Natural killer cell (primary cell): ENCODE measurements at regions not wholly inside any gene's neighbourhood (a gene's known extent, or its start where the extent isn't known, plus 50 kb on each side); places are given as distances from the start of the nearest gene placed in this dataset.

Experiments
- ATAC-seq, 3 donors: fragments of 150-1000 bp in 2 of 3; fragments of 200-7000 bp in 1 of 3; cut with Tn5 transposase; 1 replicate in 1 of 3; 2 replicates in 2 of 3; pipeline ENCODE4 v1.10.0; 2021; ENCODE audit warnings: mild to moderate bottlenecking in 2 of 3, moderate library complexity in 2 of 3
- DNase-seq, 2 donors: peaks; one replicate each; pipeline versions ENCODE4 v3.0.0 to v3.0.0-alpha.2; 2013 to 2021; ENCODE audit warnings: mixed read lengths in 1 of 2
- H3K27ac ChIP-seq: one replicate; pipeline ENCODE4 v1.5.1; 2013; ENCODE audit warnings: mild to moderate bottlenecking, low read length
- H3K27me3 ChIP-seq: one replicate; pipeline ENCODE4 v1.6.1; 2013; ENCODE audit warnings: low read length; ENCODE audit not compliant: control insufficient read depth, insufficient read depth
- H3K36me3 ChIP-seq: one replicate; pipeline ENCODE4 v1.6.1; 2013; ENCODE audit warnings: low read length; ENCODE audit not compliant: control insufficient read depth, insufficient read depth
- H3K4me1 ChIP-seq: one replicate; pipeline ENCODE4 v1.6.1; 2013; ENCODE audit warnings: low read length; ENCODE audit not compliant: control insufficient read depth, insufficient read depth
- H3K4me3 ChIP-seq: one replicate; pipeline ENCODE4 v1.5.1; 2013; ENCODE audit warnings: low read length
- H3K9me3 ChIP-seq: one replicate; pipeline ENCODE4 v1.6.1; 2013; ENCODE audit warnings: low read length; ENCODE audit not compliant: control insufficient read depth, insufficient read depth
- H3K27ac Mint-ChIP-seq, 2 donors: one replicate each; pipeline ENCODE4 v1.8.0; 2022; ENCODE audit warnings: mild to moderate bottlenecking in 2 of 2, mixed read lengths in 2 of 2, moderate library complexity in 1 of 2
- H3K27me3 Mint-ChIP-seq, 2 donors: one replicate each; pipeline ENCODE4 v1.8.0; 2022; ENCODE audit warnings: low read depth in 2 of 2, mixed read lengths in 2 of 2
- H3K36me3 Mint-ChIP-seq: one replicate; pipeline ENCODE4 v1.8.0; 2022; ENCODE audit warnings: mixed read lengths
- H3K4me1 Mint-ChIP-seq, 2 donors: one replicate each; pipeline ENCODE4 v1.8.0; 2022; ENCODE audit warnings: mixed read lengths in 2 of 2
- H3K4me3 Mint-ChIP-seq: one replicate; pipeline ENCODE4 v1.8.0; 2022; ENCODE audit warnings: mild to moderate bottlenecking, moderate library complexity, mixed read lengths
- H3K9me3 Mint-ChIP-seq, 2 donors: one replicate each; pipeline ENCODE4 v1.8.0; 2022; ENCODE audit warnings: mixed read lengths in 2 of 2
- WGBS: methylation state at CpG from one replicate; pipeline ENCODE4 v1.1.7; 2013; ENCODE audit warnings: missing lambda C conversion rate; ENCODE audit not compliant: insufficient coverage; 5-methylcytosine and 5-hydroxymethylcytosine counted together
- intact Hi-C: fragments of 100-400 bp; cut with micrococcal nuclease; formaldehyde crosslinking; loops from one replicate; pipeline ENCODE4 v1.14.2; 2022
- TF ChIP-seq, protein P1 (sequence below): fragments of 200-600 bp; IDR thresholded peaks from one replicate; pipeline ENCODE4 v1.8.0; 2022; ENCODE audit warnings: antibody characterized with exemption

DNA sequence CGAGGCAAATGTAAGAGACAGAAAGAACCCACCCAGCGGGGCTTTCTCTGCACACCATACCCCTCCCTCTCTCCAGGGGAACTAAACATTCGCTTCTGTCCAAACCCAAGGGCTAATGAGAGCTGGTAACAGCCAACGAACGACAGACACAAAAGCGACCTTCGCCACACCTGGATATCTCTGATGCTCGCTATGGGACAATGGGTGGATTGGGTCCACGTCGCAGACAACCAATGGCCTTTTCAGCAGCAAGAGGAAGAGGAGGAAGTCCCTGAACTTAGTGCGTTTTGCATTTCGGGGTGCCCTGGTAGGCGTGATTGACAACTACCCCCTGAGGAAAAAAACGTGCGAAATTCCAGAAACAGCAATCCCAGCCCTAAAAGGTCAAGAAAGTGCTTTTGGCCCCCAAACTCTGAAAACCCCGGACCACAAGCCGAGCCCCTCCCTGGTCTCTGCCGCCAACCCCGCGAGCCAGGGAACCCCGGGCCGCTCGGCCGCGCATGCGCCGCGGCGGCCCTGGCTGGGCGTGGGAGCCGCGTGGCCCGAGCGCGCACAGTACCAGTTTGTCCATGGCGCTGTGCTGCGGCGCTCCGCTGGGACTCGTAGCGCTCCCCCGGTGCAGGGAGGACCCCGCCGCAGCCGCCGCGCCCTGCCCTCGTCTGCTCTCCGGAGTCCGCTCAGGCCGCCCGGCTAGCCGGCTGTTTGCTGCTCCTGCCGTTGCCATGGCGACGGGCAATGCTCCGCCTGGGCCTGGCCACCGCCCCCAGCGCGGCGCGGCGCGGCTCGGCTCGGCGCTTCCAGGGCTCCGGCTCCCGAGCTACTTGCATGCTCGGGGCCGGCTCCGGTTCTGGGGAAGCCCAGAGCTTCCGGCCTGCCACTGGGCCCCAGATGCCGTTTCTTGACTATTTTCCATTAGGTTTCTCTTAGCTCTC is 66.9 kb upstream of the DNAH5 start:
- Histone ChIP-seq H3K27ac (no peak overlapping the region), H3K27me3 (peaks cover 3% of the 10 kb centered on the region), H3K9me3 (no peaks in the 10 kb centered on the region), H3K4me1 (peaks cover 5% of the 10 kb centered on the region), H3K36me3 (no peaks in the 10 kb centered on the region), H3K4me3 (peak overlapping the region; percentile 31)
- peaks cover 39 to 61% of the 10 kb centered on the region in 2 donors for H3K27me3 Mint-ChIP-seq
- no peaks in the 10 kb centered on the region for H3K36me3 Mint-ChIP-seq
- no peak overlapping the region for H3K27ac Mint-ChIP-seq
- intact Hi-C loops = no loop called here
- no peaks in the 10 kb centered on the region for H3K9me3 Mint-ChIP-seq
- H3K4me3 Mint-ChIP-seq = peak overlapping the region; percentile 83
- ATAC-seq = peak; percentile 63 to 85 (median 81)
- DNase-seq = peak; percentile 20 to 34
- H3K4me1 Mint-ChIP-seq = peaks cover 11% of the 10 kb centered on the region in 2 donors
- WGBS = under 1% methylated on average over 74 of the region's 74 CpGs
- TF ChIP-seq, protein P1, sequence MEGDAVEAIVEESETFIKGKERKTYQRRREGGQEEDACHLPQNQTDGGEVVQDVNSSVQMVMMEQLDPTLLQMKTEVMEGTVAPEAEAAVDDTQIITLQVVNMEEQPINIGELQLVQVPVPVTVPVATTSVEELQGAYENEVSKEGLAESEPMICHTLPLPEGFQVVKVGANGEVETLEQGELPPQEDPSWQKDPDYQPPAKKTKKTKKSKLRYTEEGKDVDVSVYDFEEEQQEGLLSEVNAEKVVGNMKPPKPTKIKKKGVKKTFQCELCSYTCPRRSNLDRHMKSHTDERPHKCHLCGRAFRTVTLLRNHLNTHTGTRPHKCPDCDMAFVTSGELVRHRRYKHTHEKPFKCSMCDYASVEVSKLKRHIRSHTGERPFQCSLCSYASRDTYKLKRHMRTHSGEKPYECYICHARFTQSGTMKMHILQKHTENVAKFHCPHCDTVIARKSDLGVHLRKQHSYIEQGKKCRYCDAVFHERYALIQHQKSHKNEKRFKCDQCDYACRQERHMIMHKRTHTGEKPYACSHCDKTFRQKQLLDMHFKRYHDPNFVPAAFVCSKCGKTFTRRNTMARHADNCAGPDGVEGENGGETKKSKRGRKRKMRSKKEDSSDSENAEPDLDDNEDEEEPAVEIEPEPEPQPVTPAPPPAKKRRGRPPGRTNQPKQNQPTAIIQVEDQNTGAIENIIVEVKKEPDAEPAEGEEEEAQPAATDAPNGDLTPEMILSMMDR = no peak

- WGBS = 100% methylated on average over 1 of the region's 2 CpGs
- Histone ChIP-seq H3K4me3 (no peak overlapping the region), H3K27ac (no peak overlapping the region), H3K36me3 (no peaks in the 10 kb centered on the region), H3K4me1 (peaks cover 5% of the 10 kb centered on the region), H3K27me3 (peaks cover 3% of the 10 kb centered on the region), H3K9me3 (no peaks in the 10 kb centered on the region)
- Mint-ChIP-seq H3K4me3 (no peak overlapping the region), H3K36me3 (no peaks in the 10 kb centered on the region), H3K9me3 (no peaks in the 10 kb centered on the region), H3K27ac (no peak overlapping the region), H3K4me1 (peaks cover 11% of the 10 kb centered on the region in 2 donors), H3K27me3 (peaks cover 44 to 61% of the 10 kb centered on the region in 2 donors)
- no peak for DNase-seq
- intact Hi-C loops = no loop called here
- TF ChIP-seq, protein P1 = no peak
- ATAC-seq = no peak
These were observed 65.1 kb upstream of the DNAH5 start for GRCh38 chr5:14009575-14009974.

DNA sequence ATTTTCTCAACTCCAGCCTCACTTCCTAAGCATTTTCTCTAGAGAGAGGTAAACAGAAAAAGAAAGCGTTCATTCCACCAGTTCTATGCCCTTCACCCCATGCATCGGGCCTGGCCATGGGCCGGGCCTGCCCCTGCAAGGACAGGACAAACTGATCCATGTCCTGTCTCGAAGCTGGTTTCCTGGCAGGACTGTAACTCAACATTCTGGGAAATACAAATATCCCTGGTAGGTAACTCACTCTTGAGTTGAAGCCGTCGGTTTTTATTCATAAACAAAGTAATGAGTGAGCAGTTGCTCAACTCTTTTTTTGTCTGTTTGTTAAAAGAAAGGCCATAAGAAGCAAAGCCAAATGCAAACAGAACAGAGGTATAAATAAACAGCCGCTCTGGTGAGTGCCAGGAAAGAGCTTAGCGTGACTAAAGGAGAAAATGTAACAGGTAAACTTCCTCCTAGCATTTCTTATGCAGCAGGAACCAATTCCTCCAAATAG is 64.4 kb upstream of the DNAH5 start:
- H3K36me3 ChIP-seq = no peaks in the 10 kb centered on the region
- H3K4me1 ChIP-seq = peaks cover 5% of the 10 kb centered on the region
- no peak overlapping the region for H3K27ac ChIP-seq
- Mint-ChIP-seq H3K36me3 (no peaks in the 10 kb centered on the region), H3K27ac (no peak overlapping the region), H3K27me3 (peaks cover 38 to 64% of the 10 kb centered on the region in 2 donors), H3K9me3 (no peaks in the 10 kb centered on the region), H3K4me3 (no peak overlapping the region), H3K4me1 (peaks cover 11% of the 10 kb centered on the region in 2 donors)
- intact Hi-C loops = no loop called here
- peaks cover 3% of the 10 kb centered on the region for H3K27me3 ChIP-seq
- no peak for DNase-seq
- no peak for ATAC-seq
- no peaks in the 10 kb centered on the region for H3K9me3 ChIP-seq
- 88% methylated on average over 8 of the region's 8 CpGs for WGBS
- no peak overlapping the region for H3K4me3 ChIP-seq
- TF ChIP-seq, protein P1 = no peak
